Breast epithelium (tissue), 4 donors: ENCODE measurements at regions not wholly inside any gene's neighbourhood (a gene's known extent, or its start where the extent isn't known, plus 50 kb on each side); places are given as distances from the start of the nearest gene placed in this dataset.
"Not testable (repeated sequence)": the region's sequence is repeated elsewhere in the genome, so short reads cannot be mapped to it uniquely, and the experiment has no call there.

ENCODE experiments used
- DNase-seq, 2 donors: peaks; one replicate each; pipeline ENCODE4 v3.0.0-alpha.2; 2019; ENCODE audit warnings: low spot score in 2 of 2
- H3K27ac ChIP-seq, 2 donors: fragments of 200-600 bp; sonication (generic) in 1 of 2; one replicate each; pipeline ENCODE4 v1.5.1; 2016 to 2019; ENCODE audit warnings: mild to moderate bottlenecking in 1 of 2
- H3K27me3 ChIP-seq, 2 donors: fragments of 200-600 bp; sonication (generic) in 1 of 2; one replicate each; pipeline versions ENCODE4 v1.5.1 to v1.6.0; 2017 to 2019; ENCODE audit warnings: control low read depth in 1 of 2, mild to moderate bottlenecking in 1 of 2
- H3K36me3 ChIP-seq: fragments of 200-600 bp; one replicate; pipeline ENCODE4 v1.5.1; 2019
- H3K4me1 ChIP-seq, 2 donors: fragments of 200-600 bp; sonication (generic); one replicate each; pipeline ENCODE4 v1.5.1; 2016 to 2019; ENCODE audit warnings: control low read depth in 1 of 2
- H3K4me3 ChIP-seq, 3 donors: fragments of 200-600 bp; sonication (generic); 1 replicate in 2 of 3; 2 replicates in 1 of 3; pipeline ENCODE4 v1.5.1; 2016 to 2019; ENCODE audit warnings: mild to moderate bottlenecking in 3 of 3, moderate library complexity in 2 of 3
- H3K9me3 ChIP-seq, 2 donors: fragments of 200-600 bp; sonication (generic) in 1 of 2; one replicate each; pipeline ENCODE4 v1.5.1; 2016 to 2019; ENCODE audit warnings: control low read depth in 1 of 2
- intact Hi-C: fragments of 100-400 bp; cut with DNase I; formaldehyde crosslinking; loops from one replicate; pipeline ENCODE4 v1.15.1; 2023; ENCODE audit warnings: low total_unique reads

- H3K4me1 ChIP-seq, H3K27me3 ChIP-seq, H3K36me3 ChIP-seq, H3K9me3 ChIP-seq, intact Hi-C loops, H3K27ac ChIP-seq, DNase-seq, H3K4me3 ChIP-seq: not testable (repeated sequence)
These were observed 50.5 kb upstream of the THOC3 start for GRCh38 chr5:176018598-176018997.

- DNase-seq, H3K9me3 ChIP-seq, H3K36me3 ChIP-seq, H3K4me1 ChIP-seq, H3K27me3 ChIP-seq, intact Hi-C loops, H3K4me3 ChIP-seq, H3K27ac ChIP-seq: not testable (repeated sequence)
These were observed 52.7 kb upstream of the THOC3 start for GRCh38 chr5:176020852-176021251.

GRCh38 chr5:176023535-176023934 is 55.4 kb upstream of the THOC3 start:
- H3K4me3 ChIP-seq, H3K27me3 ChIP-seq, H3K9me3 ChIP-seq, H3K27ac ChIP-seq, H3K4me1 ChIP-seq, H3K36me3 ChIP-seq, DNase-seq, intact Hi-C loops: not testable (repeated sequence)

GRCh38 chr5:176029445-176029844 is 61.3 kb upstream of the THOC3 start:
- H3K36me3 ChIP-seq, H3K27me3 ChIP-seq, H3K4me3 ChIP-seq, H3K4me1 ChIP-seq, H3K9me3 ChIP-seq, intact Hi-C loops, H3K27ac ChIP-seq, DNase-seq: not testable (repeated sequence)

GRCh38 chr5:176030361-176031117 is 62.4 kb upstream of the THOC3 start:
- H3K9me3 ChIP-seq, H3K4me3 ChIP-seq, DNase-seq, H3K27me3 ChIP-seq, H3K27ac ChIP-seq, intact Hi-C loops, H3K4me1 ChIP-seq, H3K36me3 ChIP-seq: not testable (repeated sequence)

GRCh38 chr5:176031118-176031510 is 63.0 kb upstream of the THOC3 start:
- intact Hi-C loops, H3K36me3 ChIP-seq, H3K4me1 ChIP-seq, H3K27ac ChIP-seq, DNase-seq, H3K27me3 ChIP-seq, H3K9me3 ChIP-seq, H3K4me3 ChIP-seq: not testable (repeated sequence)

DNA sequence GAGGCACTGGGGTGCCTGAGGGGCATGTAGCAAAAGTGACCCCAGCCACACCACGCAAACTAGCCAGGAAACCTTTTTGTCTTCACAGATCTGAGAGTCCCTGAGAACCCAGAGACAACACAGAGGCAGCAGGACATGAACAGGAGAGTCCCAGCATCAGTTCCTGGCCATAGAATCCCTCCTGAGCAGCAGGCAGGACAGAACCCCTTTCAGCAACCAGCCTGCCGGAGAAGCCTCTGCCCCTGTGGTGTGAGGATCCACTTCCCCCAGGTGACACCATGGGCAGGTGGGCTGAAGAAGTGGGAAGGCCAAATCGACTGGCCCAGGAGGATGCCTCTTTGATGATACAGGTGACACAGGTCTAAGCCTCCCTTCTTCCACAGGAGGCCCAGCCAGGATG is 65.1 kb upstream of the THOC3 start:
- H3K36me3 ChIP-seq, H3K9me3 ChIP-seq, H3K27me3 ChIP-seq, intact Hi-C loops, H3K4me1 ChIP-seq, H3K4me3 ChIP-seq, H3K27ac ChIP-seq, DNase-seq: not testable (repeated sequence)

GRCh38 chr5:176034407-176035200 is 66.5 kb upstream of the THOC3 start:
- H3K27me3 ChIP-seq, H3K4me3 ChIP-seq, H3K9me3 ChIP-seq, H3K27ac ChIP-seq, intact Hi-C loops, H3K4me1 ChIP-seq, DNase-seq, H3K36me3 ChIP-seq: not testable (repeated sequence)

- H3K9me3 ChIP-seq, H3K4me3 ChIP-seq, H3K4me1 ChIP-seq, intact Hi-C loops, H3K27me3 ChIP-seq, DNase-seq, H3K36me3 ChIP-seq, H3K27ac ChIP-seq: not testable (repeated sequence)
These were observed 67.1 kb upstream of the THOC3 start for GRCh38 chr5:176035201-176035530.

DNA sequence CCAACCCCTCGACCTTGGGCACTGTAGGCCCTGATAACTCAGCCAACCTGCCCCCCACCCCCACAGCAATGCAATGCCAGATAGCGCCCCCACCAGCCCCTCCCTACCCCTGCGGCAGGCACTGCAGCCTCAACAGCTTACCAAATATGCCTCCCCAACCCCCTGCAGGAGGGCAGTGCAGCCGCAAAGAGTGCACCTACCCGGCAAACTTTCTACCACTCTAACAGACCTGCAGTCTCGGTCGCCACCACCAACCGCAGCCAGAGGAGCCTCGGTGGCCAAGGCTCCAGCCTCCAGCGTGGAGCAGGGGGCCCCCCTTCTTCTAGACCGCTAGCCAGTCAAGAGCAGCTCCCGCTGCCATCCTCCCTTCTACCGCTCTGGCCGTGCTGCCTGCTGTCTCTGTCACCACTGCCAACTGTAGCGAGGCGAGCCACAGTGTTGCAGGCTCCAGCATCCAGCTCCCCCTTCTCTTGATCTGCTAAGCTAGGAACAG is 67.7 kb upstream of the THOC3 start:
- H3K27ac ChIP-seq, H3K9me3 ChIP-seq, H3K27me3 ChIP-seq, H3K36me3 ChIP-seq, H3K4me1 ChIP-seq, H3K4me3 ChIP-seq, DNase-seq, intact Hi-C loops: not testable (repeated sequence)

DNA sequence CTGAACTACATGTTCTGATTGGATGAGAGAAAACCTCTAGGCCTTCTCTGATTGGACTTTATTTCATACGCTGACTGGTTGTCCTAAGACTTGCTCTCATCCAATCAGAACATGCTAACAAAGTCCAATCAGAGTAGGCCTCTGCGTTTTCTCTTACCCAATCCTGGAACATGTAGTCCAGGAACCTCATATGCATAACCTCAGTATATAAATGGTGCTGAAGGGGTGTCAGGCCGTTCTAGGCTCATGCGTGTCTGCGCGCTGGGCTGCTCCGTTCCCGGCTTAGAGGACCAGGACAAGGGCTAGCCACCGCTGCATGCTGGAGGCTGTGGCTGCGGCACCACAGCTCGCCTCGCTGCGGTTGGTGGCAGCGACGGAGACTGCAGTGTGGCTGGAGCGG is 68.3 kb upstream of the THOC3 start:
- H3K27me3 ChIP-seq, intact Hi-C loops, H3K27ac ChIP-seq, H3K9me3 ChIP-seq, H3K36me3 ChIP-seq, H3K4me3 ChIP-seq, DNase-seq, H3K4me1 ChIP-seq: not testable (repeated sequence)

- H3K9me3 ChIP-seq, intact Hi-C loops, H3K27me3 ChIP-seq, H3K4me3 ChIP-seq, DNase-seq, H3K4me1 ChIP-seq, H3K27ac ChIP-seq, H3K36me3 ChIP-seq: not testable (repeated sequence)
These were observed 69.1 kb upstream of the THOC3 start for GRCh38 chr5:176037190-176037589.

- H3K27me3 ChIP-seq, H3K9me3 ChIP-seq, H3K4me3 ChIP-seq, DNase-seq, H3K27ac ChIP-seq, H3K36me3 ChIP-seq, H3K4me1 ChIP-seq, intact Hi-C loops: not testable (repeated sequence)
These were observed 72.1 kb upstream of the THOC3 start for GRCh38 chr5:176040105-176040801.
